Upper lobe of right lung (tissue), 1 donor: ENCODE measurements at regions not wholly inside any gene's neighbourhood (a gene's known extent, or its start where the extent isn't known, plus 50 kb on each side); places are given as distances from the start of the nearest gene placed in this dataset.

Experiments
- ATAC-seq: fragments of 200-7000 bp; cut with Tn5 transposase; one replicate; pipeline ENCODE4 v1.9.1; 2020; ENCODE audit warnings: mild to moderate bottlenecking, moderate library complexity
- DNase-seq: peaks from one replicate; pipeline ENCODE4 v3.0.0-alpha.2; 2020
- H3K27ac ChIP-seq: fragments of 200-600 bp; one replicate; pipeline ENCODE4 v1.8.0; 2022
- H3K27me3 ChIP-seq: fragments of 200-600 bp; one replicate; pipeline ENCODE4 v1.8.0; 2022; ENCODE audit warnings: mild to moderate bottlenecking
- H3K36me3 ChIP-seq: fragments of 200-600 bp; one replicate; pipeline ENCODE4 v1.8.0; 2022
- H3K4me1 ChIP-seq: fragments of 200-600 bp; one replicate; pipeline ENCODE4 v1.8.0; 2022
- H3K4me3 ChIP-seq: fragments of 200-600 bp; one replicate; pipeline ENCODE4 v1.8.0; 2022; ENCODE audit warnings: mild to moderate bottlenecking
- H3K9me3 ChIP-seq: fragments of 200-600 bp; one replicate; pipeline ENCODE4 v1.8.0; 2022
- intact Hi-C: fragments of 100-400 bp; cut with DNase I; formaldehyde crosslinking; loops from one replicate; pipeline ENCODE4 v1.11.0; 2022
- TF ChIP-seq, protein P1 (sequence below): fragments of 200-600 bp; IDR thresholded peaks from one replicate; pipeline ENCODE4 v1.8.0; 2022; ENCODE audit warnings: antibody characterized with exemption
- donor health status: DM: no; HTN: yes; CAD: no; lungs with severe emphysema.

GRCh38 chr3:176927706-176928581 is 269.3 kb downstream of the TBL1XR1 start:
- TF ChIP-seq, protein P1, sequence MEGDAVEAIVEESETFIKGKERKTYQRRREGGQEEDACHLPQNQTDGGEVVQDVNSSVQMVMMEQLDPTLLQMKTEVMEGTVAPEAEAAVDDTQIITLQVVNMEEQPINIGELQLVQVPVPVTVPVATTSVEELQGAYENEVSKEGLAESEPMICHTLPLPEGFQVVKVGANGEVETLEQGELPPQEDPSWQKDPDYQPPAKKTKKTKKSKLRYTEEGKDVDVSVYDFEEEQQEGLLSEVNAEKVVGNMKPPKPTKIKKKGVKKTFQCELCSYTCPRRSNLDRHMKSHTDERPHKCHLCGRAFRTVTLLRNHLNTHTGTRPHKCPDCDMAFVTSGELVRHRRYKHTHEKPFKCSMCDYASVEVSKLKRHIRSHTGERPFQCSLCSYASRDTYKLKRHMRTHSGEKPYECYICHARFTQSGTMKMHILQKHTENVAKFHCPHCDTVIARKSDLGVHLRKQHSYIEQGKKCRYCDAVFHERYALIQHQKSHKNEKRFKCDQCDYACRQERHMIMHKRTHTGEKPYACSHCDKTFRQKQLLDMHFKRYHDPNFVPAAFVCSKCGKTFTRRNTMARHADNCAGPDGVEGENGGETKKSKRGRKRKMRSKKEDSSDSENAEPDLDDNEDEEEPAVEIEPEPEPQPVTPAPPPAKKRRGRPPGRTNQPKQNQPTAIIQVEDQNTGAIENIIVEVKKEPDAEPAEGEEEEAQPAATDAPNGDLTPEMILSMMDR: no peak
- Histone ChIP-seq H3K4me3 (no peak overlapping the region), H3K27me3 (no peaks in the 10 kb centered on the region), H3K36me3 (no peaks in the 10 kb centered on the region), H3K4me1 (no peaks in the 10 kb centered on the region), H3K9me3 (no peaks in the 10 kb centered on the region), H3K27ac (no peak overlapping the region)
- no peak for DNase-seq
- no peak for ATAC-seq
- intact Hi-C loops: no loop called here

GRCh38 chr3:176927280-176927679 is 270.0 kb downstream of the TBL1XR1 start:
- DNase-seq: no peak
- no peak overlapping the region for H3K4me3 ChIP-seq
- intact Hi-C loops: no loop called here
- H3K27ac ChIP-seq: no peak overlapping the region
- TF ChIP-seq, protein P1: no peak
- no peaks in the 10 kb centered on the region for H3K9me3 ChIP-seq
- no peak for ATAC-seq
- H3K27me3 ChIP-seq: no peaks in the 10 kb centered on the region
- H3K36me3 ChIP-seq: no peaks in the 10 kb centered on the region
- H3K4me1 ChIP-seq: no peaks in the 10 kb centered on the region

GRCh38 chr3:176926688-176927087 is 270.6 kb downstream of the TBL1XR1 start:
- ATAC-seq (no peak), DNase-seq (no peak)
- Histone ChIP-seq H3K27ac (no peak overlapping the region), H3K36me3 (no peaks in the 10 kb centered on the region), H3K4me1 (no peaks in the 10 kb centered on the region), H3K4me3 (no peak overlapping the region), H3K9me3 (no peaks in the 10 kb centered on the region), H3K27me3 (no peaks in the 10 kb centered on the region)
- TF ChIP-seq, protein P1: no peak
- intact Hi-C loops: no loop called here

DNA sequence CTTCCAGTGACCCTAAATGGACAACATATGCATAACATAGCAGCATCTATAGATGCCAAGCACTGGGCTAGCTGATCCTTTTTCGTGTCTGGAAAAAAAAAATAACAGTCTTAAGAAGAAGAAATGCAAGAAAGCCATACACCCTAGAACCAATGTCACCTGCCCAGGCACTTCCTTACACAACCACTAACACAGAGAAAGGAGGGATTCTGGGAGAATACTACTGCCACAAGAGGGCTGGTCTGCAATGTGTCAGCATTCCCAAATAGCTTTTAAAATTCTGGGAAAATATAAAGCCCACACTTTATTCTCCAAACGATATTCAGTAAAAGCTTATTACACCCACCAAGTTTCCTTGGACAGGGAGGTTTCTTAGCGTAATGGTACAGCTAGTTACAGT is 271.2 kb downstream of the TBL1XR1 start:
- Histone ChIP-seq H3K36me3 (no peaks in the 10 kb centered on the region), H3K9me3 (no peaks in the 10 kb centered on the region), H3K27me3 (no peaks in the 10 kb centered on the region), H3K4me3 (no peak overlapping the region), H3K27ac (no peak overlapping the region), H3K4me1 (no peaks in the 10 kb centered on the region)
- TF ChIP-seq, protein P1: no peak
- intact Hi-C loops: no loop called here
- ATAC-seq: no peak
- DNase-seq: no peak

- Histone ChIP-seq H3K27ac (no peak overlapping the region), H3K4me3 (no peak overlapping the region), H3K4me1 (no peaks in the 10 kb centered on the region), H3K9me3 (no peaks in the 10 kb centered on the region), H3K27me3 (no peaks in the 10 kb centered on the region), H3K36me3 (no peaks in the 10 kb centered on the region)
- DNase-seq (no peak), ATAC-seq (peak; percentile 39)
- TF ChIP-seq, protein P1: no peak
- intact Hi-C loops: no loop called here
Observed at GRCh38 chr3:176920766-176921160, 276.5 kb downstream of the TBL1XR1 start.
